Adrenal gland (tissue), 9 donors: ENCODE measurements at regions not wholly inside any gene's neighbourhood (a gene's known extent, or its start where the extent isn't known, plus 50 kb on each side); places are given as distances from the start of the nearest gene placed in this dataset.
"Not testable (repeated sequence)": the region's sequence is repeated elsewhere in the genome, so short reads cannot be mapped to it uniquely, and the experiment has no call there.

Experiments
- DNase-seq, 7 donors: peaks; one replicate each; pipeline ENCODE4 v3.0.0-alpha.2; 2019 to 2020
- H3K27ac ChIP-seq, 5 donors: fragments of 200-600 bp; sonication (generic) in 4 of 5; 1 replicate in 3 of 5; 2 replicates in 2 of 5; pipeline versions ENCODE4 v1.5.1 to v1.8.0; 2016 to 2020; ENCODE audit warnings: mild to moderate bottlenecking in 1 of 5
- H3K27me3 ChIP-seq: fragments of 200-600 bp; 2 replicates; pipeline ENCODE4 v1.8.0; 2021
- H3K36me3 ChIP-seq, 2 donors: fragments of 200-600 bp; replicated peaks in 1 of 2; 1 replicate in 1 of 2; 2 replicates in 1 of 2; pipeline versions ENCODE4 v1.5.1 to v1.8.0; 2018 to 2022
- H3K4me1 ChIP-seq, 2 donors: fragments of 200-600 bp; replicated peaks in 1 of 2; 1 replicate in 1 of 2; 2 replicates in 1 of 2; pipeline versions ENCODE4 v1.5.1 to v1.8.0; 2018 to 2021
- H3K4me3 ChIP-seq, 4 donors: fragments of 200-600 bp; sonication (generic) in 3 of 4; one replicate each; pipeline ENCODE4 v1.5.1; 2016 to 2018
- H3K9me3 ChIP-seq, 3 donors: fragments of 200-600 bp; sonication (generic) in 1 of 3; replicated peaks in 1 of 3; 1 replicate in 2 of 3; 2 replicates in 1 of 3; pipeline versions ENCODE4 v1.5.1 to v1.8.0; 2016 to 2021
- CTCF ChIP-seq, 6 experiments: fragments of 450-650 bp in 4 of 6; fragments of 200-600 bp in 2 of 6; sonication (generic) in 1 of 6; IDR thresholded peaks; 1 replicate in 5 of 6; 2 replicates in 1 of 6; pipeline versions ENCODE4 v1.5.1 to v1.8.0; 2016 to 2021; ENCODE audit warnings: antibody characterized with exemption in 6 of 6, mild to moderate bottlenecking in 2 of 6, moderate library complexity in 1 of 6
- POLR2A ChIP-seq, 2 donors: fragments of 450-650 bp; IDR thresholded peaks; one replicate each; pipeline ENCODE4 v1.6.1; 2017; ENCODE audit warnings: antibody characterized with exemption in 2 of 2, mild to moderate bottlenecking in 2 of 2, moderate library complexity in 1 of 2
- WGBS, 4 donors: extraction: QIAGEN DNeasy Blood & Tissue Kit in 2 of 4; methylation state at CpG; one replicate each; pipeline versions ENCODE4 v1.1.5 to v1.1.7; 2013 to 2017; 5-methylcytosine and 5-hydroxymethylcytosine counted together
- intact Hi-C, 2 donors: fragments of 100-400 bp; cut with DNase I; formaldehyde crosslinking; loops; one replicate each; pipeline versions ENCODE4 v1.14.1 to v1.15.0; 2022 to 2023
- donor health status: healthy with polysubstance abuse.
- donor health status: Bipolar disorder and iron deficiency.
- donor health status: DM: yes; HTN: yes; CAD: no.
- donor health status: DM: no; HTN: no; CAD: no.
- donor health status: DM: no; HTN: no; CAD: no.

DNA sequence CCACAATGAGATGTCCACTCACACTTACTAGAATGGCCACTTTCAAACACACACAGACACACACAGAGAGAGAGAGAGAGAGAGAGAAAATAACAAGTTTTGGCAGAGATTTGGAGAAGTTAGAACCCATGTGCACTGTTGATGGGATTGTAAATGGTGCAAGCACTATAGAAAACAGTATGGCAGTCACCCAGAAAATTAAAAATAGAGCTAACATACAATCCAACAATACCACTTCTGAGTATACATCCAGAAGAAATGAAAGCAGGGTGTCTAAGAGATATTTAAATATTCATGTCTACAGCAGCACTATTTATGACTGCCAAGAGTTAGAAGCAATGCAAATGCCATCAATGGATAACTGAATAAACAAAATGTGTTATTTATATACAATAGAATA lies 359.9 kb upstream of the COX7C start:
- H3K4me3 ChIP-seq, result no peak overlapping the region
- H3K27me3 ChIP-seq, result no peaks in the 10 kb centered on the region
- no peak for TF ChIP-seq POLR2A (IDR thresholded peaks at IDR 0.05)
- TF ChIP-seq CTCF (IDR thresholded peaks at IDR 0.05), result no peak
- H3K27ac ChIP-seq, result no peak overlapping the region
- intact Hi-C loops, result no loop called here
- H3K4me1 ChIP-seq, result no peaks in the 10 kb centered on the region
- no peaks in the 10 kb centered on the region for H3K36me3 ChIP-seq
- DNase-seq, result no peak
- no peaks in the 10 kb centered on the region for H3K9me3 ChIP-seq

- H3K27me3 ChIP-seq, H3K4me1 ChIP-seq, H3K27ac ChIP-seq, H3K4me3 ChIP-seq, H3K9me3 ChIP-seq, DNase-seq, intact Hi-C loops, H3K36me3 ChIP-seq: not testable (repeated sequence)
- WGBS, 4 donors, result 75 to 82% (median 81%) methylated on average over 3 of the region's 3 CpGs
Observed at GRCh38 chr5:86284400-86285190, 333.1 kb upstream of the COX7C start.

DNA sequence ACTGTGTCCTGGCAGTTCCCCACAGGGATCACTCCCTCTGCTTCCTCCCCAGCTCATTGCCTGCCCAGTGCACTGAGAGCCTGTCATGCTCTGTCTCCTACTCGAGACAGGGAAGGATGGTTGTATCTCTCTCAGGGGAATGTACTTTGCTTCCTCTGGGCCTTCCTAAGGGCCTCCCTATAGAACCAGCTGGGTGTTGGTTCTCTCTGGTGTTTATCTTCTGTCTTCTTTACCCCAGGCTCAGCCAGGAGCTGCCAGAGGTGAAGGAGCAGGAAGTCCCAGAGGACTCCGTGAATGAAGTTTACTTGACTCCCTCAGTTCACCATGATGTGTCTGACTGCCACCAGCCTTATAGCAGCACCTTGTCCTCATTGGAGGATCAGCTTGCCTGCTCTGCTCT lies 330.3 kb upstream of the COX7C start:
- DNase-seq, H3K9me3 ChIP-seq, H3K27me3 ChIP-seq, H3K27ac ChIP-seq, intact Hi-C loops, H3K4me1 ChIP-seq, H3K36me3 ChIP-seq, H3K4me3 ChIP-seq: not testable (repeated sequence)
- 47 to 73% (median 73%) methylated on average over 2 of the region's 2 CpGs; no CpG with 5 or more reads in 1 of the 4 donors for WGBS, 4 donors

GRCh38 chr5:86289786-86290185 lies 328.0 kb upstream of the COX7C start:
- H3K36me3 ChIP-seq, H3K4me1 ChIP-seq, H3K27ac ChIP-seq, intact Hi-C loops, DNase-seq, H3K27me3 ChIP-seq, H3K4me3 ChIP-seq, H3K9me3 ChIP-seq: not testable (repeated sequence)
- 80 to 88% (median 81%) methylated on average over 8 to 9 of the region's 9 CpGs for WGBS, 4 donors

GRCh38 chr5:86292811-86293210 lies 324.9 kb upstream of the COX7C start:
- WGBS, 4 donors, result 75 to 89% (median 80%) methylated on average over 5 to 6 of the region's 6 CpGs
- intact Hi-C loops, DNase-seq: not testable (repeated sequence)

GRCh38 chr5:86302643-86303042 lies 315.1 kb upstream of the COX7C start:
- H3K4me3 ChIP-seq, intact Hi-C loops, H3K27me3 ChIP-seq: not testable (repeated sequence)

More at GRCh38 chr5:86292811-86293210, 324.9 kb upstream of the COX7C start:
- H3K4me3 ChIP-seq, H3K27me3 ChIP-seq, H3K27ac ChIP-seq, H3K36me3 ChIP-seq, H3K9me3 ChIP-seq, H3K4me1 ChIP-seq: not testable (repeated sequence)

GRCh38 chr5:86305050-86305449 lies 312.7 kb upstream of the COX7C start:
- H3K27ac ChIP-seq, H3K27me3 ChIP-seq, intact Hi-C loops, H3K4me1 ChIP-seq, H3K36me3 ChIP-seq, DNase-seq, H3K4me3 ChIP-seq, H3K9me3 ChIP-seq: not testable (repeated sequence)
- peak in 4 of 6 experiments; percentile 17 to 45 (median 22) for TF ChIP-seq CTCF (IDR thresholded peaks at IDR 0.05)
- 0 to 2% (median 2%) methylated on average over 2 of the region's 2 CpGs for WGBS, 4 donors

More at GRCh38 chr5:86302643-86303042, 315.1 kb upstream of the COX7C start:
- DNase-seq, H3K36me3 ChIP-seq, H3K9me3 ChIP-seq, H3K27ac ChIP-seq, H3K4me1 ChIP-seq: not testable (repeated sequence)
- 53 to 74% (median 57%) methylated on average over 1 of the region's 1 CpG for WGBS, 4 donors
